Activated CD8-positive, alpha-beta memory T cell treated with anti-CD3 and anti-CD28 coated beads, Interleukin-2, amount 10 ng/mL, durations not matched to agents 7 days and 5 days (primary cell): ENCODE measurements at regions not wholly inside any gene's neighbourhood (a gene's known extent, or its start where the extent isn't known, plus 50 kb on each side); places are given as distances from the start of the nearest gene placed in this dataset.

Source experiments
- ATAC-seq: fragments of 150-1000 bp; cut with Tn5 transposase; one replicate; pipeline ENCODE4 v1.10.0; 2021; ENCODE audit warnings: moderate library complexity
- CTCF ChIA-PET: fragments of 350-600 bp; sonication (Branson Sonifier 250); formaldehyde crosslinking; loops from one replicate; lab custom pipeline; 2021; ENCODE audit warnings: antibody characterized with exemption; lab: Charles Lee
- DNase-seq: peaks from one replicate; pipeline ENCODE4 v3.0.0-alpha.2; 2020
- H3K27ac Mint-ChIP-seq: one replicate; pipeline ENCODE4 v1.8.0; 2021; ENCODE audit warnings: mild to moderate bottlenecking, mixed read lengths
- H3K27me3 Mint-ChIP-seq: one replicate; pipeline ENCODE4 v1.8.0; 2021; ENCODE audit warnings: mixed read lengths
- H3K36me3 Mint-ChIP-seq: one replicate; pipeline ENCODE4 v1.8.0; 2021; ENCODE audit warnings: mild to moderate bottlenecking, mixed read lengths
- H3K4me1 Mint-ChIP-seq: one replicate; pipeline ENCODE4 v1.8.0; 2021; ENCODE audit warnings: mixed read lengths
- H3K4me3 Mint-ChIP-seq: one replicate; pipeline ENCODE4 v1.8.0; 2021; ENCODE audit warnings: mild to moderate bottlenecking, moderate library complexity, mixed read lengths
- H3K9me3 Mint-ChIP-seq: one replicate; pipeline ENCODE4 v1.8.0; 2022; ENCODE audit warnings: low read depth, mixed read lengths

- DNase-seq = no peak
- no peaks in the 10 kb centered on the region for H3K27me3 Mint-ChIP-seq
- H3K4me1 Mint-ChIP-seq = peaks cover 9% of the 10 kb centered on the region
- CTCF ChIA-PET = no interaction called here
- H3K36me3 Mint-ChIP-seq = no peaks in the 10 kb centered on the region
- H3K4me3 Mint-ChIP-seq = no peak overlapping the region
- H3K27ac Mint-ChIP-seq = no peak overlapping the region
- peaks cover 4% of the 10 kb centered on the region for H3K9me3 Mint-ChIP-seq
- ATAC-seq = no peak
Measured at GRCh38 chr1:5570931-5571330, 421.3 kb downstream of the NPHP4 start.

GRCh38 chr1:5568321-5568720 is 423.9 kb downstream of the NPHP4 start:
- no peaks in the 10 kb centered on the region for H3K4me1 Mint-ChIP-seq
- H3K27ac Mint-ChIP-seq = no peak overlapping the region
- no peak for ATAC-seq
- H3K4me3 Mint-ChIP-seq = no peak overlapping the region
- H3K36me3 Mint-ChIP-seq = no peaks in the 10 kb centered on the region
- peaks cover 4% of the 10 kb centered on the region for H3K9me3 Mint-ChIP-seq
- no peaks in the 10 kb centered on the region for H3K27me3 Mint-ChIP-seq
- peak; percentile 18 for DNase-seq
- CTCF ChIA-PET = no interaction called here

GRCh38 chr1:5567839-5568238 is 424.4 kb downstream of the NPHP4 start:
- no peak overlapping the region for H3K27ac Mint-ChIP-seq
- no peak overlapping the region for H3K4me3 Mint-ChIP-seq
- H3K4me1 Mint-ChIP-seq = no peaks in the 10 kb centered on the region
- H3K27me3 Mint-ChIP-seq = no peaks in the 10 kb centered on the region
- H3K36me3 Mint-ChIP-seq = no peaks in the 10 kb centered on the region
- ATAC-seq (no peak), DNase-seq (peak; percentile 3)
- H3K9me3 Mint-ChIP-seq = peaks cover 4% of the 10 kb centered on the region
- CTCF ChIA-PET = no interaction called here

GRCh38 chr1:5566924-5567323 is 425.3 kb downstream of the NPHP4 start:
- H3K4me1 Mint-ChIP-seq = no peaks in the 10 kb centered on the region
- no peaks in the 10 kb centered on the region for H3K36me3 Mint-ChIP-seq
- no peak overlapping the region for H3K4me3 Mint-ChIP-seq
- H3K9me3 Mint-ChIP-seq = peaks cover 4% of the 10 kb centered on the region
- H3K27me3 Mint-ChIP-seq = no peaks in the 10 kb centered on the region
- ATAC-seq (no peak), DNase-seq (peak; percentile 26)
- no peak overlapping the region for H3K27ac Mint-ChIP-seq
- CTCF ChIA-PET = no interaction called here

- CTCF ChIA-PET = interaction anchor here (1.1 kb wide), 1 partner anchor 19 kb away, joined by 3 read pairs; no protein-coding TSS in a partner anchor
- H3K36me3 Mint-ChIP-seq = no peaks in the 10 kb centered on the region
- peak; percentile 16 for DNase-seq
- no peak overlapping the region for H3K27ac Mint-ChIP-seq
- no peaks in the 10 kb centered on the region for H3K27me3 Mint-ChIP-seq
- no peaks in the 10 kb centered on the region for H3K4me1 Mint-ChIP-seq
- peaks cover 4% of the 10 kb centered on the region for H3K9me3 Mint-ChIP-seq
- no peak overlapping the region for H3K4me3 Mint-ChIP-seq
- no peak for ATAC-seq
Measured at GRCh38 chr1:5565281-5566125, 426.7 kb downstream of the NPHP4 start.

- no peaks in the 10 kb centered on the region for H3K27me3 Mint-ChIP-seq
- H3K4me3 Mint-ChIP-seq = no peak overlapping the region
- H3K27ac Mint-ChIP-seq = no peak overlapping the region
- DNase-seq (peak; percentile 16), ATAC-seq (no peak)
- no peaks in the 10 kb centered on the region for H3K4me1 Mint-ChIP-seq
- peaks cover 3% of the 10 kb centered on the region for H3K9me3 Mint-ChIP-seq
- CTCF ChIA-PET = interaction anchor here (1.1 kb wide), 1 partner anchor 18 kb away, joined by 3 read pairs; no protein-coding TSS in a partner anchor
- no peaks in the 10 kb centered on the region for H3K36me3 Mint-ChIP-seq
Measured at GRCh38 chr1:5564578-5565257, 427.5 kb downstream of the NPHP4 start.

GRCh38 chr1:5563861-5564577 is 428.2 kb downstream of the NPHP4 start:
- no peaks in the 10 kb centered on the region for H3K9me3 Mint-ChIP-seq
- H3K4me1 Mint-ChIP-seq = no peaks in the 10 kb centered on the region
- CTCF ChIA-PET = no interaction called here
- no peak overlapping the region for H3K4me3 Mint-ChIP-seq
- no peak overlapping the region for H3K27ac Mint-ChIP-seq
- H3K36me3 Mint-ChIP-seq = no peaks in the 10 kb centered on the region
- ATAC-seq (no peak), DNase-seq (peak; percentile 21)
- H3K27me3 Mint-ChIP-seq = no peaks in the 10 kb centered on the region

- Mint-ChIP-seq H3K27me3 (peaks cover 8% of the 10 kb centered on the region), H3K9me3 (peaks cover 7% of the 10 kb centered on the region), H3K4me3 (no peak overlapping the region), H3K27ac (no peak overlapping the region), H3K36me3 (peaks cover 1% of the 10 kb centered on the region), H3K4me1 (no peaks in the 10 kb centered on the region)
- CTCF ChIA-PET = no interaction called here
- DNase-seq (peak; percentile 28), ATAC-seq (no peak)
Measured at GRCh38 chr1:5562769-5563168, 429.5 kb downstream of the NPHP4 start.

- H3K36me3 Mint-ChIP-seq = peaks cover 1% of the 10 kb centered on the region
- H3K9me3 Mint-ChIP-seq = peaks cover 7% of the 10 kb centered on the region
- H3K4me1 Mint-ChIP-seq = no peaks in the 10 kb centered on the region
- no peak overlapping the region for H3K27ac Mint-ChIP-seq
- H3K27me3 Mint-ChIP-seq = peaks cover 8% of the 10 kb centered on the region
- CTCF ChIA-PET = no interaction called here
- ATAC-seq (no peak), DNase-seq (peak; percentile 26)
- no peak overlapping the region for H3K4me3 Mint-ChIP-seq
Measured at GRCh38 chr1:5562331-5562730, 429.9 kb downstream of the NPHP4 start.

- no peaks in the 10 kb centered on the region for H3K4me1 Mint-ChIP-seq
Measured at GRCh38 chr1:5559078-5559477, 433.1 kb downstream of the NPHP4 start.

GRCh38 chr1:5555853-5556252 is 436.4 kb downstream of the NPHP4 start:
- Mint-ChIP-seq H3K27me3 (peaks cover 8% of the 10 kb centered on the region), H3K36me3 (peaks cover 1% of the 10 kb centered on the region), H3K9me3 (peaks cover 7% of the 10 kb centered on the region), H3K4me3 (no peak overlapping the region), H3K27ac (no peak overlapping the region), H3K4me1 (no peaks in the 10 kb centered on the region)
- no peak for DNase-seq
- no peak for ATAC-seq
- CTCF ChIA-PET = no interaction called here

More at GRCh38 chr1:5559078-5559477, 433.1 kb downstream of the NPHP4 start:
- DNase-seq (no peak), ATAC-seq (no peak)
- Mint-ChIP-seq H3K36me3 (peaks cover 1% of the 10 kb centered on the region), H3K27ac (no peak overlapping the region), H3K27me3 (peaks cover 8% of the 10 kb centered on the region), H3K9me3 (peaks cover 7% of the 10 kb centered on the region), H3K4me3 (no peak overlapping the region)
- CTCF ChIA-PET = no interaction called here

- Mint-ChIP-seq H3K27ac (no peak overlapping the region), H3K36me3 (peaks cover 1% of the 10 kb centered on the region), H3K4me1 (no peaks in the 10 kb centered on the region), H3K4me3 (no peak overlapping the region), H3K27me3 (peaks cover 8% of the 10 kb centered on the region), H3K9me3 (peaks cover 7% of the 10 kb centered on the region)
- CTCF ChIA-PET = no interaction called here
- ATAC-seq (no peak), DNase-seq (no peak)
Measured at GRCh38 chr1:5554784-5555183, 437.4 kb downstream of the NPHP4 start.

- Mint-ChIP-seq H3K27ac (no peak overlapping the region), H3K4me1 (no peaks in the 10 kb centered on the region), H3K9me3 (peaks cover 7% of the 10 kb centered on the region), H3K27me3 (peaks cover 12% of the 10 kb centered on the region), H3K4me3 (no peak overlapping the region), H3K36me3 (peaks cover 1% of the 10 kb centered on the region)
- DNase-seq = no peak
- ATAC-seq = no peak
- CTCF ChIA-PET = no interaction called here
Measured at GRCh38 chr1:5554111-5554510, 438.1 kb downstream of the NPHP4 start.
